IMR-90 (cell line): ENCODE measurements at regions not wholly inside any gene's neighbourhood (a gene's known extent, or its start where the extent isn't known, plus 50 kb on each side); places are given as distances from the start of the nearest gene placed in this dataset.

Source experiments
- ATAC-seq: fragments of 200-7000 bp; cut with Tn5 transposase; 2 replicates; pipeline ENCODE4 v1.9.1; 2020; ENCODE audit warnings: low read depth, mild to moderate bottlenecking, moderate library complexity
- BruUV-seq: library from RNA; stranded (reverse); fragments of 400-500 nt; replicated peaks from 2 replicates; lab custom pipeline; 2021; lab: Mats Ljungman, UMichigan
- CTCF ChIA-PET: fragments of 300-600 bp; formaldehyde crosslinking; extraction: SDS; loops from one replicate; lab custom pipeline; 2021; ENCODE audit warnings: antibody characterized with exemption; lab: Yijun Ruan, JAX
- POLR2A ChIA-PET: fragments of 300-600 bp; sonication (Branson Sonifier 250); formaldehyde crosslinking; loops from one replicate; lab custom pipeline; 2022; ENCODE audit warnings: antibody characterized with exemption; ENCODE audit not compliant: unreplicated experiment; lab: Charles Lee
- DNase-seq: peaks from one replicate; pipeline ENCODE4 v3.0.0; 2013
- H2AFZ ChIP-seq: replicated peaks from 2 replicates; pipeline ENCODE3; 2013; ENCODE audit warnings: low read length, mild to moderate bottlenecking; ENCODE audit not compliant: poor library complexity
- H2AK5ac ChIP-seq: 2 replicates; pipeline ENCODE4 v1.6.1; 2013; ENCODE audit warnings: low read depth, low read length, inconsistent platforms
- H2AK9ac ChIP-seq: replicated peaks from 2 replicates; pipeline ENCODE3; 2013; ENCODE audit warnings: mild to moderate bottlenecking, low read depth, low read length, moderate library complexity; ENCODE audit not compliant: poor library complexity
- H2BK120ac ChIP-seq: 2 replicates; pipeline ENCODE4 v1.6.1; 2013; ENCODE audit warnings: low read depth, low read length, inconsistent platforms
- H2BK15ac ChIP-seq: 3 replicates; pipeline ENCODE4 v1.6.1; 2013; ENCODE audit warnings: low read depth, low read length, inconsistent platforms
- H2BK20ac ChIP-seq: 2 replicates; pipeline ENCODE4 v1.6.1; 2013; ENCODE audit warnings: low read depth, mild to moderate bottlenecking, inconsistent platforms, low read length, moderate library complexity
- H2BK5ac ChIP-seq: 2 replicates; pipeline ENCODE4 v1.6.1; 2013; ENCODE audit warnings: mild to moderate bottlenecking, low read depth, low read length, inconsistent platforms; ENCODE audit not compliant: poor library complexity, severe bottlenecking
- H3K14ac ChIP-seq: replicated peaks from 2 replicates; pipeline ENCODE4 v1.6.1; 2013; ENCODE audit warnings: low read depth, low read length, inconsistent platforms
- H3K18ac ChIP-seq: 2 replicates; pipeline ENCODE4 v1.6.1; 2013; ENCODE audit warnings: low read depth, low read length, control low read depth
- H3K23ac ChIP-seq: 2 replicates; pipeline ENCODE4 v1.6.1; 2013; ENCODE audit warnings: low read depth, low read length, inconsistent platforms
- H3K27ac ChIP-seq: 2 replicates; pipeline ENCODE4 v1.5.1; 2013; ENCODE audit warnings: mild to moderate bottlenecking, control low read depth, low read length; ENCODE audit not compliant: insufficient read depth
- H3K27me3 ChIP-seq: 2 replicates; pipeline ENCODE4 v1.6.1; 2013; ENCODE audit warnings: low read length; ENCODE audit not compliant: control insufficient read depth, insufficient read depth
- H3K36me3 ChIP-seq: 2 replicates; pipeline ENCODE4 v1.6.1; 2013; ENCODE audit warnings: low read length, mixed read lengths; ENCODE audit not compliant: control insufficient read depth, insufficient read depth
- H3K4ac ChIP-seq: 2 replicates; pipeline ENCODE4 v1.6.1; 2013; ENCODE audit warnings: low read depth, low read length, inconsistent platforms
- H3K4me1 ChIP-seq: 2 replicates; pipeline ENCODE4 v1.6.1; 2013; ENCODE audit warnings: low read length, mixed read lengths; ENCODE audit not compliant: control insufficient read depth, insufficient read depth
- H3K4me2 ChIP-seq: 2 replicates; pipeline ENCODE4 v1.6.1; 2013; ENCODE audit warnings: low read depth, mild to moderate bottlenecking, control low read depth, low read length, moderate library complexity
- H3K4me3 ChIP-seq: 2 replicates; pipeline ENCODE4 v1.5.1; 2013; ENCODE audit warnings: low read depth, mild to moderate bottlenecking, control low read depth, low read length, moderate library complexity; ENCODE audit not compliant: insufficient read depth
- H3K56ac ChIP-seq: 2 replicates; pipeline ENCODE4 v1.6.1; 2013; ENCODE audit warnings: low read length, inconsistent platforms; ENCODE audit not compliant: insufficient read depth; ENCODE audit errors: extremely low read depth
- H3K79me1 ChIP-seq, 2 experiments: 2 replicates each; pipeline ENCODE4 v1.6.1; 2013; ENCODE audit warnings: low read length in 2 of 2, inconsistent platforms in 1 of 2, low read depth in 1 of 2
- H3K9ac ChIP-seq: 2 replicates; pipeline ENCODE4 v1.6.1; 2013; ENCODE audit warnings: low read depth, low read length, control low read depth
- H3K9me1 ChIP-seq: 2 replicates; pipeline ENCODE4 v1.6.1; 2013; ENCODE audit warnings: low read length, inconsistent platforms; ENCODE audit not compliant: insufficient read depth
- H3K9me3 ChIP-seq: 2 replicates; pipeline ENCODE4 v1.6.1; 2013; ENCODE audit warnings: low read length; ENCODE audit not compliant: control insufficient read depth, insufficient read depth
- H4K20me1 ChIP-seq: 2 replicates; pipeline ENCODE4 v1.6.1; 2013; ENCODE audit warnings: low read length, inconsistent platforms; ENCODE audit not compliant: insufficient read depth
- H4K5ac ChIP-seq: 2 replicates; pipeline ENCODE4 v1.6.1; 2013; ENCODE audit warnings: mild to moderate bottlenecking, low read depth, low read length, control low read depth
- H4K8ac ChIP-seq, 2 experiments: 2 replicates each; pipeline ENCODE4 v1.6.1; 2013; ENCODE audit warnings: low read depth in 2 of 2, low read length in 2 of 2, control low read depth in 1 of 2, inconsistent platforms in 1 of 2
- H4K91ac ChIP-seq: 2 replicates; pipeline ENCODE4 v1.6.1; 2013; ENCODE audit warnings: low read depth, low read length, inconsistent platforms; ENCODE audit not compliant: insufficient read depth
- BHLHE40 ChIP-seq: fragments of 150-350 bp; IDR thresholded peaks from 2 replicates; pipeline ENCODE4 v1.6.1; 2016; ENCODE audit warnings: mild to moderate bottlenecking, low read depth, low read length
- CEBPB ChIP-seq: IDR thresholded peaks from 2 replicates; pipeline ENCODE4 v1.6.1; 2012; ENCODE audit warnings: low read depth, low read length, improper control_type of control experiment
- CHD1 ChIP-seq: IDR thresholded peaks from 2 replicates; pipeline ENCODE4 v1.6.1; 2012; ENCODE audit warnings: low read depth, low read length, improper control_type of control experiment
- FOS ChIP-seq: fragments of 150-350 bp; IDR thresholded peaks from 2 replicates; pipeline ENCODE4 v1.6.1; 2016; ENCODE audit warnings: low read depth, low read length
- MAFK ChIP-seq: IDR thresholded peaks from 2 replicates; pipeline ENCODE4 v1.6.1; 2012; ENCODE audit warnings: low read depth, low read length, improper control_type of control experiment
- MAZ ChIP-seq: IDR thresholded peaks from 2 replicates; pipeline ENCODE4 v1.6.1; 2012; ENCODE audit warnings: low read depth, mild to moderate bottlenecking, low read length, improper control_type of control experiment, moderate library complexity, borderline replicate concordance
- MXI1 ChIP-seq: IDR thresholded peaks from 2 replicates; pipeline ENCODE4 v1.6.1; 2012; ENCODE audit warnings: low read depth, mild to moderate bottlenecking, low read length, moderate library complexity, borderline replicate concordance
- NFE2L2 ChIP-seq: fragments of 150-350 bp; IDR thresholded peaks from 2 replicates; pipeline ENCODE4 v1.6.1; 2016; ENCODE audit warnings: low read depth, mild to moderate bottlenecking, low read length
- POLR2A ChIP-seq: IDR thresholded peaks from 2 replicates; pipeline ENCODE4 v1.6.1; 2012; ENCODE audit warnings: mild to moderate bottlenecking, low read depth, low read length
- RAD21 ChIP-seq: IDR thresholded peaks from 2 replicates; pipeline ENCODE4 v1.6.1; 2012; ENCODE audit warnings: low read length, improper control_type of control experiment
- RCOR1 ChIP-seq: IDR thresholded peaks from 2 replicates; pipeline ENCODE4 v1.6.1; 2012; ENCODE audit warnings: mild to moderate bottlenecking, low read length, improper control_type of control experiment; ENCODE audit not compliant: insufficient replicate concordance
- RFX5 ChIP-seq: IDR thresholded peaks from 2 replicates; pipeline ENCODE4 v1.8.0; 2012; ENCODE audit warnings: low read depth, mild to moderate bottlenecking, low read length, moderate library complexity
- SMC3 ChIP-seq: fragments of 150-350 bp; IDR thresholded peaks from 2 replicates; pipeline ENCODE4 v1.6.1; 2016; ENCODE audit warnings: low read depth, mild to moderate bottlenecking, antibody characterized with exemption, low read length, moderate library complexity
- WGBS, 2 experiments: methylation state at CpG; one replicate each; pipeline versions ENCODE4 v1.1.5 to v1.1.7; 2013; ENCODE audit warnings: missing lambda C conversion rate in 2 of 2; ENCODE audit not compliant: insufficient read length in 1 of 2; ENCODE audit errors: extremely low coverage in 2 of 2; 5-methylcytosine and 5-hydroxymethylcytosine counted together
- dilution Hi-C: fragments of 300-500 bp; cut with HindIII; formaldehyde crosslinking; loops from one replicate; pipeline ENCODE4 v1.14.3; 2018; ENCODE audit warnings: low sequenced_read_pairs; ENCODE audit not compliant: unreplicated experiment
- in situ Hi-C: fragments of 300-500 bp; cut with MboI; formaldehyde crosslinking; loops from 3 replicates; pipeline ENCODE4 v1.14.3; 2019; ENCODE audit warnings: low sequenced_read_pairs, inconsistent platforms, mixed read lengths
- intact Hi-C: fragments of 100-400 bp; cut with micrococcal nuclease; formaldehyde crosslinking; loops from 2 replicates; pipeline ENCODE4 v1.10.0; 2022
- TF ChIP-seq, protein P1 (sequence below): conservative IDR thresholded peaks from 2 replicates; pipeline ENCODE4 v1.5.1; 2012; ENCODE audit warnings: mild to moderate bottlenecking, low read depth, low read length, improper control_type of control experiment
- TF ChIP-seq, protein P2 (sequence below): fragments of 150-350 bp; IDR thresholded peaks from 2 replicates; pipeline ENCODE4 v1.6.1; 2017; ENCODE audit warnings: mild to moderate bottlenecking, antibody characterized with exemption, low read length, low read depth
- TF ChIP-seq, protein P3 (sequence below): fragments of 150-350 bp; IDR thresholded peaks from 2 replicates; pipeline ENCODE4 v1.6.1; 2016; ENCODE audit warnings: low read depth, mild to moderate bottlenecking, low read length, moderate library complexity, borderline replicate concordance

DNA sequence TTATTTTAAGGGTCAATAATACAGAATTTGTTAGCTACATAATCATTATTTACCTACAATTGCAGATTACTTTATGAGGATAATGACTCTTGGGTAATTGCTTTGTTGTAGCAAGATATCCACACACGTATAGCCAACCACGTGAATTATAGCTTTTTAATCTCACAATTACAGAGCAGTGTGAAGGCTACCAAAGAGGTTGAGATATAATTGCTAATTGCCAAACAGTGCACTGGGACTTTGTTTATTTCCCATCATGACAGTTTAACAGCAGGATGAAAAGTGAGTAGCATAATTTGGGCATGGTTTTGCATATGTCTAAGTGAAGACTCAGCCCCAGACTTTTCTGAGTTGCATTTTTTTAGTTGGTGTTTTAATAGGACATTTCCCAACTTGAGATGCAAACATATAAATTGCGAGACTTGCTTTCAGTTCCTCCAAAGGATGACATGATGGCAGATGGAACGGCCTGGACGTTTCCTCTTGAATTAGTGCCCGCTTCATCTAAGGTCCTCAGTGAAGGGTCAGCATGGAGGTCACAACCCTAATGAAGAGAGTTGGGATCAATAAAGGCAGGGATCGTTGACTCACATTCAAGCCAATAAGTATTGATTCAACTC lies 180.7 kb upstream of the GPR26 start:
- CTCF ChIA-PET: no interaction called here
- no CpG with 5 or more reads among the region's 7 CpGs for WGBS, 2 experiments
- ATAC-seq: no peak
- Histone ChIP-seq H2BK20ac (no peak overlapping the region), H2BK15ac (no peak overlapping the region), H3K4me3 (no peak overlapping the region), H2AK9ac (no peak overlapping the region), H3K4ac (no peak overlapping the region), H3K9me1 (no peaks in the 10 kb centered on the region), H2BK120ac (no peak overlapping the region), H4K20me1 (no peaks in the 10 kb centered on the region), H3K4me2 (no peak overlapping the region), H4K8ac (no peak overlapping the region), H3K27ac (no peak overlapping the region), H4K5ac (no peak overlapping the region), H3K14ac (no peak overlapping the region), H3K9me3 (peaks cover 22% of the 10 kb centered on the region), H3K9ac (no peak overlapping the region), H3K27me3 (no peaks in the 10 kb centered on the region), H3K56ac (no peak overlapping the region), H3K4me1 (no peaks in the 10 kb centered on the region), H4K91ac (no peak overlapping the region), H3K18ac (no peak overlapping the region), H2AK5ac (no peak overlapping the region), H3K23ac (no peak overlapping the region), H2BK5ac (no peak overlapping the region), H2AFZ (no peak overlapping the region), H3K79me1 (no peaks in the 10 kb centered on the region), H3K36me3 (no peaks in the 10 kb centered on the region)
- TF ChIP-seq RAD21 (no peak), NFE2L2 (no peak), RFX5 (no peak), POLR2A (no peak), MAZ (no peak), MXI1 (no peak), RCOR1 (no peak), SMC3 (no peak), FOS (no peak), BHLHE40 (no peak), MAFK (no peak), CEBPB (no peak), CHD1 (no peak)
- TF ChIP-seq, protein P1, sequence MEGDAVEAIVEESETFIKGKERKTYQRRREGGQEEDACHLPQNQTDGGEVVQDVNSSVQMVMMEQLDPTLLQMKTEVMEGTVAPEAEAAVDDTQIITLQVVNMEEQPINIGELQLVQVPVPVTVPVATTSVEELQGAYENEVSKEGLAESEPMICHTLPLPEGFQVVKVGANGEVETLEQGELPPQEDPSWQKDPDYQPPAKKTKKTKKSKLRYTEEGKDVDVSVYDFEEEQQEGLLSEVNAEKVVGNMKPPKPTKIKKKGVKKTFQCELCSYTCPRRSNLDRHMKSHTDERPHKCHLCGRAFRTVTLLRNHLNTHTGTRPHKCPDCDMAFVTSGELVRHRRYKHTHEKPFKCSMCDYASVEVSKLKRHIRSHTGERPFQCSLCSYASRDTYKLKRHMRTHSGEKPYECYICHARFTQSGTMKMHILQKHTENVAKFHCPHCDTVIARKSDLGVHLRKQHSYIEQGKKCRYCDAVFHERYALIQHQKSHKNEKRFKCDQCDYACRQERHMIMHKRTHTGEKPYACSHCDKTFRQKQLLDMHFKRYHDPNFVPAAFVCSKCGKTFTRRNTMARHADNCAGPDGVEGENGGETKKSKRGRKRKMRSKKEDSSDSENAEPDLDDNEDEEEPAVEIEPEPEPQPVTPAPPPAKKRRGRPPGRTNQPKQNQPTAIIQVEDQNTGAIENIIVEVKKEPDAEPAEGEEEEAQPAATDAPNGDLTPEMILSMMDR: no peak
- TF ChIP-seq, protein P2, sequence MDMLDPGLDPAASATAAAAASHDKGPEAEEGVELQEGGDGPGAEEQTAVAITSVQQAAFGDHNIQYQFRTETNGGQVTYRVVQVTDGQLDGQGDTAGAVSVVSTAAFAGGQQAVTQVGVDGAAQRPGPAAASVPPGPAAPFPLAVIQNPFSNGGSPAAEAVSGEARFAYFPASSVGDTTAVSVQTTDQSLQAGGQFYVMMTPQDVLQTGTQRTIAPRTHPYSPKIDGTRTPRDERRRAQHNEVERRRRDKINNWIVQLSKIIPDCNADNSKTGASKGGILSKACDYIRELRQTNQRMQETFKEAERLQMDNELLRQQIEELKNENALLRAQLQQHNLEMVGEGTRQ: no peak
- TF ChIP-seq, protein P3, sequence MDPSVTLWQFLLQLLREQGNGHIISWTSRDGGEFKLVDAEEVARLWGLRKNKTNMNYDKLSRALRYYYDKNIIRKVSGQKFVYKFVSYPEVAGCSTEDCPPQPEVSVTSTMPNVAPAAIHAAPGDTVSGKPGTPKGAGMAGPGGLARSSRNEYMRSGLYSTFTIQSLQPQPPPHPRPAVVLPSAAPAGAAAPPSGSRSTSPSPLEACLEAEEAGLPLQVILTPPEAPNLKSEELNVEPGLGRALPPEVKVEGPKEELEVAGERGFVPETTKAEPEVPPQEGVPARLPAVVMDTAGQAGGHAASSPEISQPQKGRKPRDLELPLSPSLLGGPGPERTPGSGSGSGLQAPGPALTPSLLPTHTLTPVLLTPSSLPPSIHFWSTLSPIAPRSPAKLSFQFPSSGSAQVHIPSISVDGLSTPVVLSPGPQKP: no peak
- intact Hi-C loops: no loop called here
- POLR2A ChIA-PET: no interaction called here
- in situ Hi-C loops: no loop called here
- dilution Hi-C loops: no loop called here
- no TSS peak for BruUV-seq
- no peak for DNase-seq
